ENCODE measurements at regions not wholly inside any gene's neighbourhood (a gene's known extent, or its start where the extent isn't known, plus 50 kb on each side); places are given as distances from the start of the nearest gene placed in this dataset.
A peak's percentile ranks its signal among the peaks of the same experiment; 100 is the strongest.

- DNase-seq, result no peak
Observed at GRCh38 chr18:8945514-8945913, 157.0 kb upstream of the NDUFV2 start.

GRCh38 chr18:8946066-8946838, 156.2 kb upstream of the NDUFV2 start:
- DNase-seq, result no peak

GRCh38 chr18:8947566-8947965, 154.9 kb upstream of the NDUFV2 start:
- no peak for DNase-seq

- no peak for DNase-seq
Observed at GRCh38 chr18:8948011-8948410, 154.5 kb upstream of the NDUFV2 start.

GRCh38 chr18:8948471-8949149, 153.9 kb upstream of the NDUFV2 start:
- peak; percentile 47 for DNase-seq

- no peak for DNase-seq
Observed at GRCh38 chr18:8949206-8949605, 153.3 kb upstream of the NDUFV2 start.

GRCh38 chr18:8951491-8951890, 151.0 kb upstream of the NDUFV2 start:
- no peak for DNase-seq

GRCh38 chr18:8952174-8952573, 150.3 kb upstream of the NDUFV2 start:
- no peak for DNase-seq

- DNase-seq, result no peak
Observed at GRCh38 chr18:8952769-8953760, 149.4 kb upstream of the NDUFV2 start.

- no peak for DNase-seq
Observed at GRCh38 chr18:8957731-8958130, 144.8 kb upstream of the NDUFV2 start.

- no peak for DNase-seq
Observed at GRCh38 chr18:8958660-8959059, 143.8 kb upstream of the NDUFV2 start.

- DNase-seq, result no peak
Observed at GRCh38 chr18:8959551-8960135, 142.9 kb upstream of the NDUFV2 start.

GRCh38 chr18:8960740-8961657, 141.5 kb upstream of the NDUFV2 start:
- no peak for DNase-seq

GRCh38 chr18:8962192-8962779, 140.2 kb upstream of the NDUFV2 start:
- no peak for DNase-seq

GRCh38 chr18:8962855-8963635, 139.5 kb upstream of the NDUFV2 start:
- no peak for DNase-seq

- DNase-seq, result no peak
Observed at GRCh38 chr18:8963876-8964275, 138.6 kb upstream of the NDUFV2 start.

GRCh38 chr18:8965398-8965797, 137.1 kb upstream of the NDUFV2 start:
- no peak for DNase-seq

- DNase-seq, result no peak
Observed at GRCh38 chr18:8966821-8967220, 135.7 kb upstream of the NDUFV2 start.

GRCh38 chr18:8967573-8967972, 134.9 kb upstream of the NDUFV2 start:
- DNase-seq, result no peak

- no peak for DNase-seq
Observed at GRCh38 chr18:8969639-8970390, 132.7 kb upstream of the NDUFV2 start.

All from NCI-H526 treated with DMSO at 0.1 percent for 48 hours (cell line).